Mesendoderm (in vitro differentiated cells): ENCODE measurements at regions not wholly inside any gene's neighbourhood (a gene's known extent, or its start where the extent isn't known, plus 50 kb on each side); places are given as distances from the start of the nearest gene placed in this dataset.

Experiments
- DNase-seq: peaks from one replicate; pipeline ENCODE4 v3.0.0; 2013
- H2AK5ac ChIP-seq: 2 replicates; pipeline ENCODE4 v1.6.1; 2013; ENCODE audit warnings: low read length, inconsistent platforms
- H2BK120ac ChIP-seq: 2 replicates; pipeline ENCODE4 v1.6.1; 2013; ENCODE audit warnings: low read depth, mild to moderate bottlenecking, low read length, moderate library complexity, mixed read lengths
- H2BK15ac ChIP-seq: replicated peaks from 2 replicates; pipeline ENCODE4 v1.6.1; 2013; ENCODE audit warnings: low read depth, mild to moderate bottlenecking, moderate library complexity
- H2BK5ac ChIP-seq: 2 replicates; pipeline ENCODE4 v1.6.1; 2013; ENCODE audit warnings: low read length, inconsistent platforms
- H3K18ac ChIP-seq: 2 replicates; pipeline ENCODE4 v1.6.1; 2013; ENCODE audit warnings: mild to moderate bottlenecking, low read length, mixed read lengths
- H3K23ac ChIP-seq: one replicate; pipeline ENCODE4 v1.6.1; 2013; ENCODE audit warnings: low read length
- H3K27ac ChIP-seq: 2 replicates; pipeline ENCODE4 v1.5.1; 2013; ENCODE audit warnings: low read depth, mild to moderate bottlenecking, inconsistent platforms, low read length, moderate library complexity
- H3K27me3 ChIP-seq: 2 replicates; pipeline ENCODE4 v1.6.1; 2013; ENCODE audit warnings: low read length, control low read depth, mild to moderate bottlenecking, inconsistent platforms; ENCODE audit not compliant: insufficient read depth, poor library complexity
- H3K36me3 ChIP-seq: 2 replicates; pipeline ENCODE4 v1.6.1; 2013; ENCODE audit warnings: low read length, inconsistent platforms; ENCODE audit not compliant: control insufficient read depth, insufficient read depth
- H3K4ac ChIP-seq: one replicate; pipeline ENCODE4 v1.6.1; 2013; ENCODE audit warnings: low read depth, mild to moderate bottlenecking, low read length, moderate library complexity
- H3K4me1 ChIP-seq: 2 replicates; pipeline ENCODE4 v1.6.1; 2013; ENCODE audit warnings: low read depth, low read length, inconsistent platforms; ENCODE audit not compliant: control insufficient read depth
- H3K4me2 ChIP-seq: 2 replicates; pipeline ENCODE4 v1.6.1; 2013; ENCODE audit warnings: low read length
- H3K4me3 ChIP-seq: 2 replicates; pipeline ENCODE4 v1.5.1; 2013; ENCODE audit warnings: mild to moderate bottlenecking, low read length
- H3K56ac ChIP-seq: one replicate; pipeline ENCODE4 v1.6.1; 2013; ENCODE audit warnings: low read length
- H3K79me1 ChIP-seq: 2 replicates; pipeline ENCODE4 v1.6.1; 2013; ENCODE audit warnings: low read length, inconsistent platforms
- H3K79me2 ChIP-seq: 2 replicates; pipeline ENCODE4 v1.6.1; 2013; ENCODE audit warnings: mild to moderate bottlenecking, low read length; ENCODE audit not compliant: control insufficient read depth, insufficient read depth
- H3K9ac ChIP-seq: 2 replicates; pipeline ENCODE4 v1.6.1; 2013; ENCODE audit warnings: low read length, inconsistent platforms
- H4K5ac ChIP-seq: one replicate; pipeline ENCODE4 v1.6.1; 2013; ENCODE audit warnings: low read length
- H4K8ac ChIP-seq: one replicate; pipeline ENCODE4 v1.6.1; 2013; ENCODE audit warnings: low read depth, mild to moderate bottlenecking, control low read depth, low read length, moderate library complexity
- WGBS: extraction: QIAGEN DNeasy Blood & Tissue Kit; methylation state at CpG from one replicate; pipeline ENCODE4 v1.1.7; 2013; ENCODE audit warnings: low lambda C conversion rate, missing lambda C conversion rate; ENCODE audit not compliant: insufficient coverage; ENCODE audit errors: extremely low coverage; 5-methylcytosine and 5-hydroxymethylcytosine counted together

DNA sequence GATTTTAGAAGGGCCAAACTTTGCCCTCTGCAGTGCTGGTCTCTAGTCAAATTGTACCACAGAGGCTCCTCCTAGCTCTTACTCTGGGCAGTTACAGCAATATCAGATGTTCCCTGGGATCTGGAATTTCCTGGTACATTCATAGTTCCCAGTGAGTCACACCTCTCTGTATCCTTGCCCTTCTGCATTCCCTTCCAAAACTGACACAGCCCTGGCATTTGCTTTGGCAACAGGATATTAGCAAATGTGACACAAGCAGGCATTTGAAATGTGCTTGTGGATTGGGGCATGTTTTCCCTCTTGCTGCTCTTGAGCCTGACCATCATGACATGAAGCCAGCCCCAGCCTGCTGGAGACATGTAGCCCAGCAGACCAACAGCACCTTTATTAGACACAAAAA lies 284.7 kb upstream of the AKR1E2 start:
- Histone ChIP-seq H2BK15ac (no peak overlapping the region), H3K4me2 (no peak overlapping the region), H3K4me3 (no peak overlapping the region), H2BK120ac (no peak overlapping the region), H3K4me1 (no peaks in the 10 kb centered on the region), H3K23ac (no peak overlapping the region), H3K4ac (no peak overlapping the region), H3K56ac (no peak overlapping the region), H4K5ac (no peak overlapping the region), H3K18ac (no peak overlapping the region), H3K27me3 (no peaks in the 10 kb centered on the region), H2BK5ac (no peak overlapping the region), H2AK5ac (no peak overlapping the region), H3K27ac (no peak overlapping the region), H3K36me3 (no peaks in the 10 kb centered on the region), H3K79me1 (no peaks in the 10 kb centered on the region), H4K8ac (no peak overlapping the region), H3K9ac (no peak overlapping the region), H3K79me2 (no peaks in the 10 kb centered on the region)
- DNase-seq, result peak; percentile 3

DNA sequence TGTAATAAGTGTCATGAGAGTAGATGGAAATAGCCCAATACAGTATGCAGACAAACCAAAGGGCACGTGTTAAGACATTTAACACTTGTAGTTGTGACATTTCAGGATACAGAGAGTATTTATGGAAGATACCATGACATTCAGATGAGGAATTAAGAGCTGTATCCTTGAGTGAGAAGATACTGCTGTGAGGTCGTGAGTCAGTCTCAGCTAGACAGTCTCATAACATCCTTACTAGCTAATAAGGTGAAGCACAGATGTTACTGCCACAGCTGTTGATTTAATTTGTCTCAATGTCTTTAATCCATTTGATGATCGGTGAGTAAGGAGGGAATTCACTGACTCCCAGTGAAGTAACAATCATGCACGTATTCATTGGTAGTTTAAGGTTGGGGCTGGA lies 288.0 kb upstream of the AKR1E2 start:
- no peak overlapping the region for H3K4me3 ChIP-seq
- H3K27ac ChIP-seq, result no peak overlapping the region
- no peak overlapping the region for H2BK15ac ChIP-seq
- H3K27me3 ChIP-seq, result no peaks in the 10 kb centered on the region
- no peak overlapping the region for H4K5ac ChIP-seq
- no peak overlapping the region for H4K8ac ChIP-seq
- no peaks in the 10 kb centered on the region for H3K79me2 ChIP-seq
- H2BK120ac ChIP-seq, result no peak overlapping the region
- H3K4me1 ChIP-seq, result no peaks in the 10 kb centered on the region
- no peak overlapping the region for H3K4ac ChIP-seq
- H3K4me2 ChIP-seq, result no peak overlapping the region
- no peak overlapping the region for H2BK5ac ChIP-seq
- no peak overlapping the region for H3K23ac ChIP-seq
- no peak for DNase-seq
- H3K56ac ChIP-seq, result no peak overlapping the region
- H3K79me1 ChIP-seq, result no peaks in the 10 kb centered on the region
- no peaks in the 10 kb centered on the region for H3K36me3 ChIP-seq
- no CpG with 5 or more reads among the region's 4 CpGs for WGBS
- H3K18ac ChIP-seq, result no peak overlapping the region
- no peak overlapping the region for H3K9ac ChIP-seq
- no peak overlapping the region for H2AK5ac ChIP-seq

DNA sequence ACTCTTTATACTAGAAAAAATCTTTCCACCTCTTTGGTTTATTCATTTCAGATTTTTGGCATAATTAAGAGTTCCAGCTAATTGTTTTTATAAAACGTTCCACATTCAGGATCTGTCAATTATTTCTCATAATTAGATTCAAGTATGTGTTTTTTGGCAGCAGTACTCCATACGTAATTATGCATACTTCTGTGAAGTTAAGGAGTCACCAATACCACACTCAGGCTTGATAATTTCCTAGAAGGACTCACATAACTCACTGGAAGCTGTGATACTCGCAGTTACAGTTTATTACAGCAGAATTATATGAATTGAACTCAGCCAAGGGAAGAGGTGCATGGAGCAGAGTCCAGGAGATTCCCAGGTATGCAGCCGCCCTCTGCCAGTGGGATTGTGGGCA lies 290.5 kb upstream of the AKR1E2 start:
- Histone ChIP-seq H4K8ac (no peak overlapping the region), H3K79me2 (no peaks in the 10 kb centered on the region), H3K4me2 (no peak overlapping the region), H2AK5ac (no peak overlapping the region), H3K4ac (no peak overlapping the region), H3K18ac (no peak overlapping the region), H3K23ac (no peak overlapping the region), H3K4me1 (no peaks in the 10 kb centered on the region), H3K4me3 (no peak overlapping the region), H3K27me3 (no peaks in the 10 kb centered on the region), H2BK120ac (no peak overlapping the region), H2BK15ac (no peak overlapping the region), H2BK5ac (no peak overlapping the region), H3K36me3 (no peaks in the 10 kb centered on the region), H3K9ac (no peak overlapping the region), H4K5ac (no peak overlapping the region), H3K79me1 (no peaks in the 10 kb centered on the region), H3K56ac (no peak overlapping the region), H3K27ac (no peak overlapping the region)
- no peak for DNase-seq
- no CpG with 5 or more reads among the region's 4 CpGs for WGBS

GRCh38 chr10:4533621-4534020 lies 292.4 kb upstream of the AKR1E2 start:
- no CpG with 5 or more reads among the region's 6 CpGs for WGBS
- no peak overlapping the region for H3K4me2 ChIP-seq
- H3K18ac ChIP-seq, result no peak overlapping the region
- no peak overlapping the region for H3K4me3 ChIP-seq
- no peak for DNase-seq
- H2AK5ac ChIP-seq, result no peak overlapping the region
- H4K8ac ChIP-seq, result no peak overlapping the region
- no peak overlapping the region for H3K23ac ChIP-seq
- H2BK120ac ChIP-seq, result no peak overlapping the region
- H3K4me1 ChIP-seq, result no peaks in the 10 kb centered on the region
- H3K36me3 ChIP-seq, result no peaks in the 10 kb centered on the region
- H3K4ac ChIP-seq, result no peak overlapping the region
- H4K5ac ChIP-seq, result no peak overlapping the region
- H3K56ac ChIP-seq, result no peak overlapping the region
- H3K79me2 ChIP-seq, result no peaks in the 10 kb centered on the region
- H3K9ac ChIP-seq, result no peak overlapping the region
- no peaks in the 10 kb centered on the region for H3K79me1 ChIP-seq
- H2BK5ac ChIP-seq, result no peak overlapping the region
- H3K27me3 ChIP-seq, result no peaks in the 10 kb centered on the region
- no peak overlapping the region for H3K27ac ChIP-seq
- no peak overlapping the region for H2BK15ac ChIP-seq

DNA sequence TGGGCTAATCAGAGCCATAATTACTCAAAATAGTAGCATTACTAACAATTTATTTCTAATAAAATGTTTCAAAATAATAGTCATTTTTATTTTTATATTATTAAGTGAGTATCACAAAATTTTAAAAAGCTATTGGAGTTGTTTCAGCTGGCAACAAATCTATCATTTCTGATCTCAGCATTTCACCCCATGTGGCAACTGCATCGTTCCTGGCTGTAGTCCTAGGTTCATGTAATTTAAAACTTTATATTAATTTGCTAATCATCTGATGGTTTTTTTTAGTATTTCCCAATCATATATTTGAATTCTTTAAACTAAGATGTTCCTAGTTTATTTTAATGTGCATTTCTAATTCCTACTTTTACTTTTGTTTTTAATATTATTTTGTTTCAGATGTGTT lies 293.0 kb upstream of the AKR1E2 start:
- H3K56ac ChIP-seq, result no peak overlapping the region
- WGBS, result no CpG with 5 or more reads among the region's 1 CpG
- H3K79me2 ChIP-seq, result no peaks in the 10 kb centered on the region
- no peak overlapping the region for H2BK15ac ChIP-seq
- no peak overlapping the region for H3K4me2 ChIP-seq
- no peak overlapping the region for H3K27ac ChIP-seq
- no peak overlapping the region for H3K9ac ChIP-seq
- no peaks in the 10 kb centered on the region for H3K79me1 ChIP-seq
- no peaks in the 10 kb centered on the region for H3K4me1 ChIP-seq
- H3K27me3 ChIP-seq, result no peaks in the 10 kb centered on the region
- H2BK120ac ChIP-seq, result no peak overlapping the region
- no peak overlapping the region for H2AK5ac ChIP-seq
- H4K8ac ChIP-seq, result no peak overlapping the region
- no peaks in the 10 kb centered on the region for H3K36me3 ChIP-seq
- no peak overlapping the region for H3K23ac ChIP-seq
- H3K18ac ChIP-seq, result no peak overlapping the region
- H4K5ac ChIP-seq, result no peak overlapping the region
- no peak for DNase-seq
- H3K4me3 ChIP-seq, result no peak overlapping the region
- no peak overlapping the region for H2BK5ac ChIP-seq
- no peak overlapping the region for H3K4ac ChIP-seq

DNA sequence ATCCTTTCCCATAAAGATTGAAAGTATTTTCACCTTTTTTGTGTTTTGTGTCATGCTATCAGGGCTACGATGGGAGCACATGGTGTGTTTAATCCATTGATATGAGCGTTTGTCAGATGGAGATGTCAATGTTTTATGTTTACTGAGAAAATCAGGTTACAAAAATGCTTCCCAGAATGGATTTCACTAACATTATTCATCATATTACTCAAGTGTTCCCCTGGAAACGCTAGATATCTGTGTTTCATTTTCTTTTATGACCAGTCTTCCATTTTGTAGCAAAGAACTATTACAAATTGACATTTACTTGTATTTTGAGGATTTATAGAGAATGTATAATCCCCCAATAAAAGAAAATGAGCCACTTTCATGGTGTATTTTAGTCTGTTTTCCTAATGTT lies 293.5 kb upstream of the AKR1E2 start:
- H2BK5ac ChIP-seq, result no peak overlapping the region
- no peak overlapping the region for H4K8ac ChIP-seq
- no peak overlapping the region for H2BK120ac ChIP-seq
- DNase-seq, result no peak
- H3K36me3 ChIP-seq, result no peaks in the 10 kb centered on the region
- H3K4me1 ChIP-seq, result no peaks in the 10 kb centered on the region
- no peaks in the 10 kb centered on the region for H3K79me2 ChIP-seq
- WGBS, result no CpG with 5 or more reads among the region's 3 CpGs
- H2BK15ac ChIP-seq, result no peak overlapping the region
- no peak overlapping the region for H3K4ac ChIP-seq
- H2AK5ac ChIP-seq, result no peak overlapping the region
- H3K4me2 ChIP-seq, result no peak overlapping the region
- H3K27ac ChIP-seq, result no peak overlapping the region
- no peaks in the 10 kb centered on the region for H3K27me3 ChIP-seq
- no peak overlapping the region for H3K18ac ChIP-seq
- no peak overlapping the region for H3K56ac ChIP-seq
- H3K23ac ChIP-seq, result no peak overlapping the region
- no peak overlapping the region for H3K9ac ChIP-seq
- H3K79me1 ChIP-seq, result no peaks in the 10 kb centered on the region
- H3K4me3 ChIP-seq, result no peak overlapping the region
- no peak overlapping the region for H4K5ac ChIP-seq
